ENCODE measurements at regions not wholly inside any gene's neighbourhood (a gene's known extent, or its start where the extent isn't known, plus 50 kb on each side); places are given as distances from the start of the nearest gene placed in this dataset.

DNA sequence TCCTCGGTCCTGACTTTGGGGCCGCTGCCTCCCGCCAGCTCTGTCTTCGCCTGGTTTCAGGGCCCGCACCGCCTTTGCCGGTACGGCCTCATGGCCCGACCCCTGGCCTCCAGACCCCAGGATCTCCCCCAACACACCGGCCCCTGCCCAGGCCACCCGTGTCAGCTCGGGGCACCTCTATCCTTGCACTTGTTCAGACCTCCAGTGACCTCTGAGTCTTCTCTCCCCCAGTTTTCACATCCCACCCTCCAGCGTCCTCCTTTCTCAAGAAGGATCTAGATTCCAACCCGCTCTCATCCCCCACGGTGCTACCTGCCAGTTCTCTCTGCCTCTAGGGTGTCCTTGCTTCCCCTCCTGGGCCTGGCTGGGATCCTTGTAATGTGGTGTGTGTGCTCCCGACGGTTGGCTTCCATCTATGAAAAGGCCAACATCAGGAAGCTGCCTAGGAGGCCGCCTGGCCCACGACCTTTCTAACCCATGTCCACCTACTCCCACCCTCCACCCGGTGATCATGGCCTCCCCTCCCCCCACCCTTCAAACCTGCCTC, 61.1 kb downstream of the SPATA31C2 start:
- DNase-seq, result no peak

DNA sequence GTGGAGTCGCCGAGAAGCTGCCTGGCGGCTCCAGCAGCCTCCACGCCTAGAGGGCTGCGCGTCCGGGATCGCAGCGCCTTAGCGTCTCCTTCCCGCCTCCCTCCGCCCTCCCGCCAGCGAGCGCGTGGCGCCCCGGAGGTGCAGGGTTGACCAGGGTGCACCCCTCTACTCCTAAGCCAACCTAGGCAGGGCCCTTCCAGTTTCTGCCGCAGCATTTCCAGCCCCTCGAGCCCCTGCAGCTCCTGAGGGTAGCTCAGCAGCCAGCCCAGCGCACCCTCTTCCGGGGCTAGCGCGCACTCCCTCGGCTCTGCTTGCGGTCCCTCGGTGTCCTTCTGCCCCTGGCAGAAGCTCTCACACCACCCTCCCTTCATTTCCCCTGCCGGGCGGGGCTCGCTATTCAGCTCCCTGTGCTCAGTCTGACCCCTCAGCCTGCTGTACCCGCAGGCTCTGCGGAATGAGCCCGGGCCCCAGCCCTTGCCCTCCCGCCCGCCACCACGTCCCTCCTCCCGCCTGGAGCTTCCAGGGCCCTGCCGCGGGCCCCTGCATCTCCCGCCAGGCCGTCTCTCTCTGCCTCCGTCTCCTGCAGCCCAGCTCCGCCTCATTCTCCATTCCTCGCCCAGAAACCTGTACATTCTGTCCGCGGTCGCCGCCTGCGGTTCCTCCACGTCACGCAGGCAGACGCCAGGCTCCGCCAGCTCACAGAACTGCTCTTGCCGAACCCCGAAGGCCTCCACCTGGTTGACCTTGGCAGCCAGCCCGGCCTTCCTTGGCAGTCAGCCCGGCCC, 61.8 kb downstream of the SPATA31C2 start:
- DNase-seq, result peak; percentile 18

DNA sequence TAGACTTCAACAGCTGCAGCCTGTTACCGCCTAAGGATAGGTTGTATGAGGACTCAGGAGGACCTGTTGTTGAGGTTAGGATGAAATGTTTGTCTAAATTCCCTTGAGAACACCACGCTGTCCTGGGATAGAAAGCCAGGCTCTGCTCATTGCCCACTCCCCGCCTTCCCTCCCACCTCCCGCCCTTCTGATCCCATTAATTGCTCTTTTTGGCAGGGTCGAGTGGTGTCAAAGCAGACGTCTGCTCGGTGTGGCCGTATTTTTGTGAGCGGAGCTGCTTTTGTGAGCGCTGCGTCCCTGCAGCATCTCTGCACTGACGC, 62.3 kb downstream of the SPATA31C2 start:
- DNase-seq, result no peak

DNA sequence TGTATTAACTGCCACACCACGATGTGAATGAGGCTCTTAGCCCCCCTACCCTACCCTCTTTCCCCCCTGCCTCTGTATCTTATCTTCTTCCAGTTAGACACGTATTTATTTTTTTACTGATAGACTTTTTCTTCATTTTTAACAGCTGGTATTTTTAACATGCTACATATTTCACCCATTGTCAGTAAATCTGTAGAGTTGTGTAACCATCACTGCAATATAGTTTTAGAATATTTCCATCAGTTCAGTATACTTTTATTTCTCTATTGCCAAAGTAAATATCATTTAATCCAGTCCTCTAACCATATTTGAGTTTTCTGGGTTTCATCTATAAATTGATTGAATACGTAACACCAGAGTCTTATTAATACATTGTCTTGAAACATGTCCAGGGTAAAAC, 62.8 kb downstream of the SPATA31C2 start:
- no peak for DNase-seq

DNA sequence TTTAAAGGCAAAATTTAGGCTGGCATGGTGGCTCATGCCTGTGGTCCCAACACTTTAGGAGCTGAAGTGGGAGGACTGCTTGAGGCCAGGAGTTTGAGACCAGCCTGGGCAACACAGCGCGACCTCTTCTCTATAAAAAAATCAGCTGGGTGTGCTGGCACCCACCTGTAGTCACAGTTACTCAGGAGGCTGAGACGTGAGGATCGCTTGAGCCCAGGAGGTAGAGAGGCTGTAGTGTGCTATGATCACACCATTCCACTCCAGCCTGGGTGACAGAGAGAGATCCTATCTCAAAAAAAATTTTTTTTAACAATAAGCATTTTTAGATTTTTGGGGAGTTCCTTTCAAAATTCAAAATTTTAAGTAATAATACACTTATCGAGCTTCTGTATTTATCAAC, 63.3 kb downstream of the SPATA31C2 start:
- no peak for DNase-seq

DNA sequence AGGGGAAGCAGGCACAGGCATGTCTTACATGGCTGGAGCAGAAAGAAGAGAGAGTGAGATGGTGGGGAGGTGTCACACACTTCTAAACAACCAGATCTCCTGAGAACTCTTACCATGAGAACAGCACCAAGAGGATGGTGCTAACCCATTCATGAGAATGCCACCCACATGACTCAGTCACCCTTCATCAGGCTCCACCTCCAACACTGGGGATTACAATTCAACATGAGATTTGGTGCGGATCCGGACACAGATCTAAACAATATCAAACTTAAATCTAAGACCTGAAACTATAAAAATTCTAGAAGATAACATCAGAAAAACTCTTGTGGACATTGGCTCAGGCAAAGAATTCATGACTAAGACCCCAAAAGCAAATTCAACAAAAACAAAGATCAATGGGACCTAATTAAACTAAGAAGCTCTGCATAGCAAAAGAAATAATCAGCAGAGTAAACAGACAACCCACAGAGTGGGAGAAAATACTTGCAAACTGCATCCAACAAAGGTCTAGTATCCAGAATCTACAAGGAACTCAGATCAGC, 65.4 kb downstream of the SPATA31C2 start:
- no peak for DNase-seq

DNA sequence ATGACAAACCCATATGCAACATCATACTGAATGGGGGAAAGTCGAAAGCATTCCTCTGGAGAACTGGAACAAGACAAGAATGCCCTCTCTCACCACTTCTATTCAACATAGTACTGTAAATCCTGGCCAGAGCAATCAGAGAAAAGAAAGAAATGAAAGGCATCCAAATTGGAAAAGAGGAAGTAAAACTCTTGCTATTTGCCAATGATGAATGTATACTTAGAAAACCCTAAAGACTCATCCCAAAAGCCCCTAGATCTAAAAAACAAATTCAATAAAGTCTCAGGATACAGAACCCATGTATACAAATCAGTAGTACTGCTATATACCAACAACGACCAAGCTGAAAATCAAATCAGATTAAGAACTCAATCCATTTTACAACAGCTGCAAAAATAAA, 66.9 kb downstream of the SPATA31C2 start:
- no peak for DNase-seq

DNA sequence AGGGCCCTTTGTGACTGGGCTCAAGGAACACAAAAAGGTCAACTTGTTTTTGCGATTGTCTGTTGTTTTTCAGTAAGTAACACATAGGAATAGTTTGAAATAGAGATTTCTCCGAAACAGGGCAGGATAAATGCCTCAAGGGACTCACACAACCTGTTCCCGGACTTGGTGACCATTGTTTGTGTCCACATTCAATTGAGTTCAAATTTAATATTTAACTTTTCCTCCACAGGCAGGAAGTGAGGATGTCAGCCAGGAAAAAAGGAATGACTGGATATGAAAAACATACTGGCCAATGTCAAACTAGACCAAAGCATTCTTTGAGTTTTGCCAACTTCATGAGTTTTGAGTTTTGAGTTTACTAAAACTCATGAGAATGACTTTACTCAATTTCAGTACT, 72.7 kb downstream of the SPATA31C2 start:
- no peak for DNase-seq

DNA sequence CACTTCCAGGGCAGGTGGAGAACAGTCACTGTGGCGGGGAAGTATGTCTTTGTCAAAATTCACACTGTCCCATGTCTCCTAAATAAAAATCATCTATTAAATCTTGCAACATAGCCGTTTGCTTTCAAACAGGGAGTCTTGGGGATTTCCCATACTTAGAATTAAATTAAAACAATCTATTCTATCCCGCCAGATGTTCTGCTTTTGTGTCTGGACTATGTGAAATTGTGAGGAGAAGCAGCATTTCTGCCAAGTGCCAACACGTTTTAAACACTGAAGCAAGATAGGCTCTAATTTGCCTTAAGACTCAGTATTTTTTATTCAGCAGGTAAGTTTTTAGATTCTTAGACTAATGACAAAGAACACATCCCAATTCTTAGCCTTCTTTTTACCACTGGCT, 73.7 kb downstream of the SPATA31C2 start:
- no peak for DNase-seq

DNA sequence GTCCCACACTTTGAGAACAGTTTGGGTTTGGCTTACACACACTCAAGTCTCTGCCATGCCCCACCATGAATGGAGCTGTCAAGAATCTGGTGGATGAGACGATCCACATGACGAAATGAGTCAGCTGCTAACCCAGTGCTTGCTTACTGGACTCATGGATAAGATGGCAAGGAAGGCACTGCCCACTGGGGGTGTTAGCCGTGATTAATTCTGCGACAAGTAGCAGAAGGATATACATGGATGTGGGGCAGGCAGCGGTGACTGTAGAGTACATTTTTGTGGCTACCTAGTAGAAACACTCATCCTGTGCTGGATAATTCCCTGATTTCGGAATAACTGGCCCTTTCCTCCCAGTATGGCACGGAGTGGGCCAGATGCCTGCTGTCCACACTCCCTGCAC, 77.5 kb downstream of the SPATA31C2 start:
- no peak for DNase-seq

DNA sequence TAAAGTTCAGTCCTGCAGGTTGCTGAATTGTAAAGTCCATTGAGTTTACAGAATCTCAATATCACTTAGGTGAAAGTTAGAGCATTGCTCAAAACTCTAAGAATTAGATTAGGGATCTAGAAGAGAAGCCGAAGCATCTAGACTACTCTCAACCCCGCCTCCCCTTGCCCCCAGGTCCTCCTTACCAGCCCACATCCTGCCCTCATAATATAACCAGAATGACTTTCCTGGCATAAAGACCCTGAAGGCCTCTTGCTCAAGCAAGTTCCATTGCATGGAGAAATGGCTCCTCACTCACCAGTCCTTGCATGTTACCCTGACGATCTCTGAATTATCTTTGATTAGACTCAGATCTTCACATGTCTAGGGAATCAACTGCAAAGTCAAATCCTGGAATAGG, 78.8 kb downstream of the SPATA31C2 start:
- no peak for DNase-seq

DNA sequence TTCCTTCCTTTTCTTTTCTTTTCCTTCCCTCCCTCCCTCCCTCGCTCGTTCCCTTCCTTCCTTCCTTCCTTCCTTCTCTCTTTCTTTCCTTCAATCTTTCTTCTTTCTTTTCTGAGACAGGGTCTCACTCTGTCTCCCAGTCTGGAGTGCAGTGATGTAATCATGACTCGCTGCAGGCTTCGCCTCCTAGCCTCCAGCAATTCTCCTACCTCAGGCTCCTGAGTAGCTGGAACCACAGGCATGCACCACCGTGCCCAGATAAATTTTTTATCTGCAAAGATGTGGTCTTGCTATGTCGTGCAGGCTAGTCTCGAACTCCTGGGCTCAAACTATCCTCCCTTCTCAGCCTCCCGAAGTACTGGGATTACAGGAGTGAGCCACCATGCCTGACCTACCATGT, 81.4 kb downstream of the SPATA31C2 start:
- DNase-seq, result no peak

DNA sequence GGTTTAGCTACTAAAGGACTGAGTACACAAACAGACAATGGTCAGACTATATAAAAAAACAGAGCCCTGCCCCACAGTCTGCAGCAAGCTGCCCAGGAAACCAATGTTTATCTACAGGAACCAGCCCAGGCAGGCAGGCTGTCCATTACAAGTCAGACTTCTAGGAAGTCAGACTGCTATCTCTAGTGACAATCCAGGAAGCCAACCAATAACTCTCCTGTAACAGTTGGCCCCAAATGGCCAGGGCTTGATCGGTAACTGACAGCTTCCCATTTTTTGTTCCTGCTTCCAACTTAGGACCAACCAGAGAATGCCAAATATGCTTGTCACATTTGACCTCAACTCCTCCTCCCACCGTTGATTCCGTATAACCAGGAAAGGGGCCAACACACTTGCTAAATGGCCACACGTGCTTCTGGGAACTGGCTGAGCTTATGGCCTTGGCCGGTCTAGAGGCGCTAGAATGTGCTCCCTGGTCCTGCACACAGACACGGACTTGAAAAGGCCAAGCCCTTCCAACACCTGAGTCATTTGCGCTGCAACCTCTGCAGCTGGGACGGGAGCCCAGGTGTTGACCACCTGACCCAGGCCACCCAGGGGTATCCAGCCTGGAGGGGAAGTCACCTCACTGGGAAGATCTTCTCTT, 79.6 kb upstream of the CDK20 start:
- no peak for DNase-seq

DNA sequence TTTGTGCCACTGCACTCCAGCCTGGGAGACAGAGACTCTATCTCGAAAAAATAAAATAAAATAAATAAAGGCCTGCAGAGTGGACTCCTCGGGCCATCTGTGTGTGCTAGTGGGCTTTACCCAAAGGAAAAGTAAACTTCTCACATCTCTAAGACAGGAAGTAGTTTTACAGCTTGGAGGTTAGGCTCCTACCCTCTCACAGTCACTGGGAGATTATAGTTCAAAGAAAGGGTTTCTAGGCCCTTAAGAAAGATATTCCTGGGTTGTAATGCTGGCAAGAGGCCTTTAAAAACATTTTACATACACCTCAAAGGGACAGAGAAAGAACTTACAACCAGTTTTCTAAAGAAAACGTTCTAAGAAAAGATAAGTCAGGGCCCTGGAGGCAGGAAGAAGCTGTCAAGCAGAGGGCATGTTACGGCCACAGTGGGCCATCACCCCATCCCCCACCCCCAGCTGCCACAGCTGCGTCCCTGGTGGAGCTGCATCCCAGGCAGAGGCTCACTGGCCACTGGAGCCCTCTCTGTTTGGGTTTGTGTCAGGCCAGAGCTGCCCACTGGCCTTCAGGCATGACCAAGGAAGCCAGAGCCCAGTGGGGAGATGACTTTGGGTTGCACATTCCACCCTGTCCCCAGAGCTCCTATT, 78.1 kb upstream of the CDK20 start:
- no peak for DNase-seq

DNA sequence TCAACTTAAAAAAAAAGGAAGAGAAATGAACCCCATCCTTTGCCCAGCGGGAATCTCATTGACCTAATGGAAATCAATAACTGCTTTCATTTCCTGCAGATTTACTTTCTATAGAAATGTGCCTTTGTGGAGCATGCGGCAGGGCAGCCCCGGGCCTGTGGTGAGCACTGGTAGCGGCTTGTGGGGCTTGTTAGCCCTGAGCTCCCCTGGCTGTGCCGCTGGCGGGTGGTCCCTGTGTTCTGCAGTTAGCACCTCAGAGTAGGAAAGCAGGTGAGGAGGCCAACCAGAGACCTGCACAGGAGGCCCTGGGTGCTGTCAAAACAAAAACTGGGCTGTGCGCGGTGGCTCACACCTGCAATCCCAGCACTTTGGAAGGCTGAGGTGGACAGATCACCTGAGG, 76.8 kb upstream of the CDK20 start:
- DNase-seq, result no peak

DNA sequence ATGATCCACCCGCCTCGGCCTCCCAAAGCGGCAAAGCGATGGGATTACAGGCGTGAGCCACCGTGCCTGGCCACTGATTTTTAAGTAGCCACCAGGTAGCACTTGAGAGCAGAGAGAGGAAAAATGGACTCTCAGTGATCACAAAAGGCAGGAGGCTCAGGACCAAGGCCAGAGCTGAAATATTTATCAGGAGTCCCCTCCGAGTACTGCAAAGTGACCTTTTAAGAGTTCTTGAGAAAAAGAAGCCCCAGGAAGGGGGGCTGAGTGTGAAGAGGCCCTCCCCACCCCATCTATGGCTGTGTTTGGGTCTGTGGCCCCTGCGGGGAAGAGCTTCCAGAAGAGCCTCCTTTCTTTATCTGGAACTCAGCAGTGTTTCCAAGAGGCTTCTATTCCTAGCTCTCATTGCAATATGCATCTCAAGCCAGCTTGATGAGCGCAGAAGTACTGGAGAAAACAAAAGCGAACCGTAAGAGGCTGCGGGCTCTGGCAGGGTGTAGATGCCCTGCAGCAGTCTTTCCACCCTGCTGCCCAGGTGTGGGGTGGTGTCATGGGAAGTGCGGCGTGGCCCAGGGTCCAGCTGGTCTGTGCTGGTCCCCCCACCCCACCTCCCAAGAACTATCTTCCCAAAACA, 75.5 kb upstream of the CDK20 start:
- DNase-seq, result no peak

DNA sequence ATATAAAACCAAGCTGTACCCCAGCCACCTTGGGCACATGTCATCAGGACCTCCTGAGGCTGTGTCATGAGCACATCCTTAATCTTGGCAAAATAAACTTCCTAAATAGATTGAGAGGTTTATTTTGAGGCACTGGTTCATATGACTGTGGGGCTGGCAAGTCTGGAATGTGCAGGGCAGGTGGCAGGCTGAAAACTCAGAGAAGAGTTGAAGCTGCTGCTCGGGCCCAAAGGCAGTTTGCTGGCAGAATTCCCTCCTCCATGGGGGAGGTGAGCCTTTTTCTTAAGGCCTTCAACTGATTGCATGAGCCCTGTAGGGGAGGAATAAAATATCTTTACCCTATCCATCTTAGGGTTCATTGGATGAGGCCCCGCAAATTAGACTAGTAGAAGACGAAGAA, 72.2 kb upstream of the CDK20 start:
- no peak for DNase-seq

DNA sequence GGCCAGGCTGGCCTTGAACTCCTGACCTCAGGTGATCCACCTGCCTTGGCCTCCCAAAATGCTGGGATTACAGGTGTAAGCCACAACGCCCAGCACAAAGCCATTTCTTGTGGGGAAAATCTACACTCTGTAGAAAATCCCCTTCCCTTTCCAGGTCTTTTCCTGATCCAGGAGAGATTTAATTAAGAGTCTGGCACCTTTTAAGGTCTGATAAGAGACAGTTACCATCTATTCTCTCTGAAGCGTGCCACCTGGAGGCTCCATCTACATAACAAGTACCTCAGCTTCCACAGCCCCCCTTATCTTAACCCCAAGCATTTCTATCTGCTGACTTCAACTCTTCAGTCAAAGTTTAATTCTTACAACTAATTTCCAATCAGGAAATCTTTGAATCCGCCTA, 71.4 kb upstream of the CDK20 start:
- DNase-seq, result no peak

DNA sequence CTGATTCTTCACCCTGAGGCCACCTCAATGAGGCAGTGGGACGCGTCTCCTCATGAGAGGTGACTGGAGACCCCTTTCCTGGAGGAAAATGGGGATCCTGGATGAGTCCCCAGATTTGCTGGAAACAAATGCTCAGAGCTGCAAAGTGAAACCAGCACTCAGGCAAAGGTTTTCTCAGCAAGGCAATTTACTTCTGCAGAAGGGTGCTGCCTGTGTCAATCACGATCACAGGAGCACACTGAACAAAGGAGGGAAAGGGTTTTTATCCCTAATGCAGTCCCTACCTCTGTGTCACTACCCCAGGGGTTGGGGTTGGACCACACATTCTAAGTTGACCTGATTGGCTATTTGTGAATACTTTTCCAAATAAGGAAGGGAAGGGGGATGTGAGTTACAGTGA, 69.9 kb upstream of the CDK20 start:
- no peak for DNase-seq

DNA sequence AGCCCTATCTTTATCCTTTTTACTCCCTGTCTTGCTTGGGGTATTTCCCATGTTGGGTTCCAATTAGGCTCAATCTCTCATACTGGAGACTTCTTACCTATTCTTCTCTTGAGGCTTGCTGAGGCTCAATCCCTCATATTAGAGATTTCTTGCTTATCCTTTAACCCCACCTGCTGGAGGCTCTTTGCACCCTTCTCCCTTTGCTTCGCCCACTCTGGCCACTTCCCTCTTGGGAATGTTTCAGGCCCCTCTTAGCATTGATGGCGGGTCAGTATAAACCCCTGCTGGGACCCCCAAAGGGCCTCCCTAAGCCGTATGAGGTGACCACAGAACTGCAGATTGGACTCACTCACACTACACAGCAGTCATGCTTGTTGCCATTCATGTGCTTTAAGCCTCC, 69.3 kb upstream of the CDK20 start:
- DNase-seq, result no peak

DNA sequence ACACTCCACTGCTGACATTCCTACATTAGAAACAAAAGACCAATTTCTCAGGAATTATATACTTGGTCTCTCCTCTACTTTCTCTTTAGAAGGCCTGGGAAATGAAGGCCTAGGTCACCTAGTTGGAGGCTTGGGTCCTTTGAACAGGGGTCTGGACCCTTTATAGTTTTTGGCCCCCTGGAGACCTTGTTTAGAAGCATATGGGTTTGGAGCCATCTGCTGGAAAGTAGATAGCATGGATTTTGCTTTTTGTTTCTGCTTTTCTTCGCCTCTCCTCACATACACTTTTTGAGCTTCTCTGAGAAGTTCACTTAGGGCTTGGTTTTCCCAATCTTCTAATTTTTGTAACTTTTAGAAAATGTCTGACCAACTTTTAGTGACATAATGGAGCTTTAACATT, 67.1 kb upstream of the CDK20 start:
- DNase-seq, result no peak

DNA sequence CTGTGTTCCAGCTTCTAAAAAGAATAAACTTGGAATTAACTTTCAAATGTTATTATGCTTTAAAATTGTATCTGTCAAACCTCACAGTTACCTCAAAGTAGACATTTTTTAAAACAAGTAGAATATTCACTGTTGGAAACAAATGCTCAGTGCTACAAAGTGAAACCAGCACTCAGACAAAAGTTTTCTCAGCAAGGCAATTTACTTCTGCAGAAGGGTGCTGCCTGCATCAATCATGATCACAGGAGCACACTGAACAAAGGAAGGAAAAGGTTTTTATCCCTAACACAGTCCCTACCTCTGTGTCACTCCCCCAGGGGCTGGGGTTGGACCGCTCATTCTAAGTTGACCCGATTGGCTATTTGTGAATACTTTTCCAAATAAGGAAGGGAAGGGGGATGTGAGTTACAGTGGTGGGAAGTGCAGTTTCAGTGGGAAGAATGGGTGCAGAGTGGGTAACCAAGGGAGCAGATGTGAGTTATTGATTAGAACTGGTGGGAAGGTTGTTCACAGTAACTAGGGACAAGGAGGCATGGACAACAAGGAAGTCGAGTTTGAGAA, 63.0 kb upstream of the CDK20 start:
- no peak for DNase-seq

DNA sequence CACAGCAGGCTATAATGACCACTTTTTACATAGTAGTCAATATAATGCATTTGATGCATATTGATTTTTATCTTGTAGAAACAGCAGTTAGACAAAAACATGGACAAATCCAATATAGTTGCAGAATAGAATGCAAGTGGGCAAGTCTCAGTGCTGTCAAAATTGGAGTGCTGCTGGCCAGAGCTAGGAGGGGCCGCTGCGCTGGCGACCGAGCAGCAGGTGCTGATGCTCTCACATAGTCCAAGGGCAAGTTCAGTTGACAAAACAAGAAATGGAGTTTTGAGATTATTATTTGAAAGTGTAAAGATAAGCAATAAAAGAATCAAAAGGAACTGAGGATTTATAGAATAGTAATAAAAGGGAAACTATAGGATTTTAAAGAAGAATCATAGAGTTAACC, 60.6 kb upstream of the CDK20 start:
- DNase-seq, result no peak
